ENCODE measurements at regions not wholly inside any gene's neighbourhood (a gene's known extent, or its start where the extent isn't known, plus 50 kb on each side); places are given as distances from the start of the nearest gene placed in this dataset.

GRCh38 chr1:193703655-193704054 is 517.2 kb upstream of the B3GALT2 start:
- Histone ChIP-seq H3K9me3 (ENCODE audit: low read depth) (no peaks in the 10 kb centered on the region), H2AFZ (replicated peaks) (no peak overlapping the region), H3K4me1 (no peaks in the 10 kb centered on the region), H3K4me3 (no peak overlapping the region), H3K79me2 (ENCODE audit: low read depth) (no peaks in the 10 kb centered on the region), H3K9ac (no peak overlapping the region), H3K36me3 (no peaks in the 10 kb centered on the region), H4K20me1 (ENCODE audit: low read depth) (no peaks in the 10 kb centered on the region), H3K4me2 (no peak overlapping the region), H3K27me3 (no peaks in the 10 kb centered on the region), H3F3A (ENCODE audit: low read depth) (no peaks in the 10 kb centered on the region), H3K27ac (no peak overlapping the region)
- no peaks in the 10 kb centered on the region for H3K36me3 Mint-ChIP-seq
- no peaks in the 10 kb centered on the region for H3K27me3 Mint-ChIP-seq (ENCODE audit: insufficient read depth, low read depth)
- H3K9me3 Mint-ChIP-seq, result no peaks in the 10 kb centered on the region
- no peak overlapping the region for H3K27ac Mint-ChIP-seq
- H3K4me3 Mint-ChIP-seq, result no peak overlapping the region
- H3K4me1 Mint-ChIP-seq, result peaks cover 24% of the 10 kb centered on the region
- no peak for DNase-seq (ENCODE audit: low spot score)
- no peak for TF ChIP-seq EZH2phosphoT487 (IDR thresholded peaks at IDR 0.05)
- no peak for TF ChIP-seq EZH2 (IDR thresholded peaks at IDR 0.05)
- TF ChIP-seq CTCF (IDR thresholded peaks at IDR 0.05), result no peak

GRCh38 chr1:193703121-193703520 is 516.7 kb upstream of the B3GALT2 start:
- no peak overlapping the region for H2AFZ ChIP-seq (replicated peaks)
- Mint-ChIP-seq H3K27ac (no peak overlapping the region), H3K4me1 (peaks cover 24% of the 10 kb centered on the region), H3K4me3 (no peak overlapping the region), H3K27me3 (ENCODE audit: insufficient read depth, low read depth) (no peaks in the 10 kb centered on the region), H3K36me3 (no peaks in the 10 kb centered on the region), H3K9me3 (no peaks in the 10 kb centered on the region)
- H3K4me3 ChIP-seq, result no peak overlapping the region
- TF ChIP-seq EZH2 (IDR thresholded peaks at IDR 0.05) (no peak), CTCF (IDR thresholded peaks at IDR 0.05) (no peak), EZH2phosphoT487 (IDR thresholded peaks at IDR 0.05) (no peak)
- no peaks in the 10 kb centered on the region for H3K9me3 ChIP-seq (ENCODE audit: low read depth)
- no peak overlapping the region for H3K27ac ChIP-seq
- no peak overlapping the region for H3K4me2 ChIP-seq
- H3K4me1 ChIP-seq, result no peaks in the 10 kb centered on the region
- H3K9ac ChIP-seq, result no peak overlapping the region
- no peaks in the 10 kb centered on the region for H3K27me3 ChIP-seq
- no peaks in the 10 kb centered on the region for H3K36me3 ChIP-seq
- no peaks in the 10 kb centered on the region for H3F3A ChIP-seq (ENCODE audit: low read depth)
- DNase-seq (ENCODE audit: low spot score), result no peak
- H3K79me2 ChIP-seq (ENCODE audit: low read depth), result no peaks in the 10 kb centered on the region
- no peaks in the 10 kb centered on the region for H4K20me1 ChIP-seq (ENCODE audit: low read depth)

DNA sequence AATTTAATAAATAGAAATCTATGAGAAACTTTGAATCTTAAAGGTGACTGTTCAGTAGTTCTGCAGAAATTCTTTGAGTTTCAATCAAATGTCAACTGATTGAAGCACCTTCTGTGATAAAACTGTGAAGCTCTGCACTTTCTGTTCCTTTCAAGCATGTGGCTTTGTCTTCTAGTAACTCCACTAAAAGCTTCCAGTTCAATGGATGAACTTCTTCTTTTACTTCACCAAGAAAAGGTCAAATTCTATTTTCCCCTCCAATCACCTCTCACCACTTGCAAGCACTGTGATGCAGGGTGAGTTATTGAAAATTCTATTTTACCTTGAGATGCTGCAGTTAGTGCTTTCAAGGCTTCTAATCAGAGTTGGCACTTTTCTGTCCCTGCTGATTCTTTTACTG is 515.3 kb upstream of the B3GALT2 start:
- Histone ChIP-seq H3K79me2 (ENCODE audit: low read depth) (no peaks in the 10 kb centered on the region), H3K4me1 (no peaks in the 10 kb centered on the region), H4K20me1 (ENCODE audit: low read depth) (no peaks in the 10 kb centered on the region), H3K4me2 (no peak overlapping the region), H3F3A (ENCODE audit: low read depth) (no peaks in the 10 kb centered on the region), H2AFZ (replicated peaks) (no peak overlapping the region), H3K9me3 (ENCODE audit: low read depth) (no peaks in the 10 kb centered on the region), H3K27ac (no peak overlapping the region), H3K9ac (no peak overlapping the region), H3K36me3 (no peaks in the 10 kb centered on the region), H3K4me3 (no peak overlapping the region), H3K27me3 (no peaks in the 10 kb centered on the region)
- Mint-ChIP-seq H3K4me1 (peaks cover 24% of the 10 kb centered on the region), H3K27ac (peak overlapping the region; percentile 57), H3K9me3 (no peaks in the 10 kb centered on the region), H3K36me3 (no peaks in the 10 kb centered on the region), H3K27me3 (ENCODE audit: insufficient read depth, low read depth) (no peaks in the 10 kb centered on the region), H3K4me3 (no peak overlapping the region)
- TF ChIP-seq CTCF (IDR thresholded peaks at IDR 0.05), result no peak
- no peak for TF ChIP-seq EZH2phosphoT487 (IDR thresholded peaks at IDR 0.05)
- no peak for TF ChIP-seq EZH2 (IDR thresholded peaks at IDR 0.05)
- no peak for DNase-seq (ENCODE audit: low spot score)

Data from neural progenitor cell (in vitro differentiated cells).